GM10266 (cell line): ENCODE measurements at regions not wholly inside any gene's neighbourhood (a gene's known extent, or its start where the extent isn't known, plus 50 kb on each side); places are given as distances from the start of the nearest gene placed in this dataset.

ENCODE experiments used
- DNase-seq: peaks from one replicate; pipeline ENCODE4 v3.0.0; 2012; ENCODE audit errors: extremely low spot score
- TF ChIP-seq, protein P1 (sequence below): IDR thresholded peaks from 2 replicates; pipeline ENCODE4 v1.5.1; 2012; ENCODE audit warnings: mild to moderate bottlenecking, low read depth; ENCODE audit not compliant: control insufficient read depth, insufficient read depth; ENCODE audit errors: missing control alignments

DNA sequence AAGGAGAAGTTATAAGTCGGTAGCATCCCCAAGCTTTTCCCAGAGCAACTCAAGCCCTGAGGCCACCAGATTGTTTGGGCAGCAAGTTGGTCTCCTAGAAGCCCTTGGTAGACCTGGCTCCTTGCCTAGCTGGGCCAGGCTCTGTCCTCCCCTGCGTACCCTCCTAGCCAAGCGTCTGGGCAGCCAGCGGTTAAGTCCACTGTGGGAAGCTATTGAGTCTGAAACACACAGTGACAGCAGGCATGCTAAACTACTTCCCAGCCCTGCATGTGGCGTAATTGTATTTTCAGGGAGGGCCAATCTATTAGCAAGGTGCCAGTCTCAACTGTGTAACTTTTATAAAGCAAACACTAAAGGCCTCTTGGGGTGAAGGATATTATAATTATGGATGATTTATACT is 419.1 kb upstream of the RBFOX1 start:
- DNase-seq: no peak
- TF ChIP-seq, protein P1, sequence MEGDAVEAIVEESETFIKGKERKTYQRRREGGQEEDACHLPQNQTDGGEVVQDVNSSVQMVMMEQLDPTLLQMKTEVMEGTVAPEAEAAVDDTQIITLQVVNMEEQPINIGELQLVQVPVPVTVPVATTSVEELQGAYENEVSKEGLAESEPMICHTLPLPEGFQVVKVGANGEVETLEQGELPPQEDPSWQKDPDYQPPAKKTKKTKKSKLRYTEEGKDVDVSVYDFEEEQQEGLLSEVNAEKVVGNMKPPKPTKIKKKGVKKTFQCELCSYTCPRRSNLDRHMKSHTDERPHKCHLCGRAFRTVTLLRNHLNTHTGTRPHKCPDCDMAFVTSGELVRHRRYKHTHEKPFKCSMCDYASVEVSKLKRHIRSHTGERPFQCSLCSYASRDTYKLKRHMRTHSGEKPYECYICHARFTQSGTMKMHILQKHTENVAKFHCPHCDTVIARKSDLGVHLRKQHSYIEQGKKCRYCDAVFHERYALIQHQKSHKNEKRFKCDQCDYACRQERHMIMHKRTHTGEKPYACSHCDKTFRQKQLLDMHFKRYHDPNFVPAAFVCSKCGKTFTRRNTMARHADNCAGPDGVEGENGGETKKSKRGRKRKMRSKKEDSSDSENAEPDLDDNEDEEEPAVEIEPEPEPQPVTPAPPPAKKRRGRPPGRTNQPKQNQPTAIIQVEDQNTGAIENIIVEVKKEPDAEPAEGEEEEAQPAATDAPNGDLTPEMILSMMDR: no peak

- DNase-seq: no peak
- TF ChIP-seq, protein P1: no peak
Observed at GRCh38 chr16:6910301-6910700, 422.3 kb upstream of the RBFOX1 start.

- TF ChIP-seq, protein P1: no peak
Observed at GRCh38 chr16:6905601-6906000, 427.0 kb upstream of the RBFOX1 start.

DNA sequence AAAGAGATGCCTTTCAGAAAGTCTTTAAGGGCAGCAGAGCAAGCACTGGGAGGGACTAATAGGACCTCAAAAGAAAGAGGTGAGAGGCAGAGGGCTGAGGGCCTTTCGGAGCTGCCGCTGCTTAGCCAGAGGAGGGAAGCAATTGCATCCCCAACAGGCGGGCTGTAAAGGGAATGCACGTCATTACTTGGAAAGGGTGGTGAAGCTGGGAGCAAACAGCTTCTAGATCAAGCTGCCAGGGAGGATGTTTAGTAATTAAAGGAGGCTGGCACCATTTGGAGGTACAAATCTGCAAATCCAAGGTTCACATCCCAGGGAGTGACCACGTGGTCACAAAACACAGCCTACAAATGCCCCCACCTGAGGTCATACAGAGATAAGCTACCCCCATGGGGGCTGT is 429.0 kb upstream of the RBFOX1 start:
- DNase-seq: no peak
- TF ChIP-seq, protein P1: no peak

More at GRCh38 chr16:6905601-6906000, 427.0 kb upstream of the RBFOX1 start:
- no peak for DNase-seq

DNA sequence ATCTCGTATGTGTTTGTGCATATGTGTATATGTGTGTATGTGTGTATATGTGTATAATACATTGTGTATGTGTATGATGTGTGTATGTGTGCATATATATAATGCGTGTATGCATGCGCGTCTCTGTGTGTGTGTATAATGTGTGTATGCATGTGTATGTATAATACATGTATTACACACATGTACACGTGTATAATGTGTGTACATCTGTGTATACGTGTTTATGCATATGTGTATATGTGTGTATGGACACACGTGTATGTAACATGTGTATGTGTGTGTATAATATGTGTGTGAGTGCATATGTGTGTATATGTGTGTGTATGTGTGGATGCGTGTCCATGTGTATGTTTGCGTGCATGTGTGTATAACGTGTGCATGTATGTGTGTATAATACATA is 433.7 kb upstream of the RBFOX1 start:
- TF ChIP-seq, protein P1: no peak
- DNase-seq: no peak

GRCh38 chr16:6897876-6898485 is 434.7 kb upstream of the RBFOX1 start:
- DNase-seq: no peak
- TF ChIP-seq, protein P1: no peak

DNA sequence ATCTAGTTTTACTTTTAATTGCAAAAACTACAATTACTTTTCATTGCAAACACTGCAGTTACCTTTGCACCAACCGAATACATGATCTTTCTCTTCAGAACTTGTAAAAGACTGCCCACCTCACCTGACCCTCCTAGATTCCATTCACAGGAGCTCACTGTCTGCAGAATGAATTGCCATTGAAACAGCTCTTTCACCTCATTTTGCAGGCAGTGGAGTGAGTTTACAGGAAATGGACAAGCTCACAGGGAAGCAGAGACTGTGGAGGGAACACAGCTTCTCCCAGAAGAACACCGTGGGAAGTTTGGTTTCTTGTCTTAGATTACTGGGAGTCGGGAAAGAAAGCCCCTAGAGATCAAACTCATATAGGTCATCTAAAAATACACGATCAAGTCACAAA is 439.7 kb upstream of the RBFOX1 start:
- no peak for DNase-seq
- TF ChIP-seq, protein P1: no peak
